HepG2 (cell line): ENCODE measurements at regions not wholly inside any gene's neighbourhood (a gene's known extent, or its start where the extent isn't known, plus 50 kb on each side); places are given as distances from the start of the nearest gene placed in this dataset.

ENCODE experiments used
- ARNTL ChIP-seq: sonication (generic); formaldehyde crosslinking; IDR thresholded peaks from 2 replicates; pipeline ENCODE4 v1.4.0; 2020; ENCODE audit warnings: mild to moderate bottlenecking, missing genetic modification reagents
- CBX2 ChIP-seq, 2 experiments: fragments of 200-600 bp in 1 of 2; sonication (generic); formaldehyde crosslinking in 1 of 2; IDR thresholded peaks; 2 replicates each; pipeline versions ENCODE4 v1.7.0 to v1.8.1; 2018 to 2022; ENCODE audit warnings: low read depth in 2 of 2, low read length in 1 of 2, mild to moderate bottlenecking in 1 of 2, missing genetic modification reagents in 1 of 2
- HDAC2 ChIP-seq: sonication (generic); formaldehyde crosslinking; IDR thresholded peaks from 2 replicates; pipeline ENCODE4 v1.4.0; 2020; ENCODE audit warnings: missing genetic modification reagents
- KAT8 ChIP-seq: IDR thresholded peaks from 2 replicates; pipeline ENCODE4 v1.6.1; 2016; ENCODE audit warnings: missing genetic modification reagents, missing compliant biosample characterization
- KLF12 ChIP-seq: sonication (generic); formaldehyde crosslinking; IDR thresholded peaks from 2 replicates; pipeline ENCODE4 v1.4.0; 2020; ENCODE audit warnings: missing genetic modification reagents, borderline replicate concordance
- LCORL ChIP-seq, 2 experiments: fragments of 450-650 bp in 1 of 2; sonication (generic) in 1 of 2; formaldehyde crosslinking in 1 of 2; IDR thresholded peaks; 2 replicates each; pipeline versions ENCODE4 v1.5.0 to v1.6.1; 2017 to 2020; ENCODE audit warnings: antibody characterized with exemption in 1 of 2, missing genetic modification reagents in 1 of 2
- MIXL1 ChIP-seq: IDR thresholded peaks from 2 replicates; pipeline ENCODE4 v1.6.1; 2016
- NCOA2 ChIP-seq: sonication (generic); formaldehyde crosslinking; IDR thresholded peaks from 2 replicates; pipeline ENCODE4 v1.8.0; 2022; ENCODE audit warnings: inconsistent platforms
- NR2C2 ChIP-seq: sonication (generic); formaldehyde crosslinking; IDR thresholded peaks from 2 replicates; pipeline ENCODE4 v1.4.0; 2020; ENCODE audit warnings: missing genetic modification reagents, mild to moderate bottlenecking, moderate library complexity, borderline replicate concordance
- NR2F6 ChIP-seq, 2 experiments: IDR thresholded peaks; 2 replicates each; pipeline ENCODE4 v1.6.1; 2016; ENCODE audit warnings: antibody characterized with exemption in 1 of 2, mild to moderate bottlenecking in 1 of 2
- RXRB ChIP-seq: IDR thresholded peaks from 2 replicates; pipeline ENCODE4 v1.6.1; 2016; ENCODE audit warnings: borderline replicate concordance, missing genetic modification reagents, missing compliant biosample characterization
- SAP130 ChIP-seq: IDR thresholded peaks from 2 replicates; pipeline ENCODE4 v1.6.1; 2016; ENCODE audit warnings: low read depth
- SMAD9 ChIP-seq: sonication (generic); formaldehyde crosslinking; IDR thresholded peaks from 2 replicates; pipeline ENCODE4 v1.5.1; 2020; ENCODE audit warnings: mild to moderate bottlenecking, missing genetic modification reagents
- SOX5 ChIP-seq: IDR thresholded peaks from 2 replicates; pipeline ENCODE4 v1.6.1; 2016; ENCODE audit warnings: borderline replicate concordance
- WIZ ChIP-seq: sonication (generic); formaldehyde crosslinking; IDR thresholded peaks from 2 replicates; pipeline ENCODE4 v1.5.1; 2020; ENCODE audit warnings: mild to moderate bottlenecking, missing genetic modification reagents
- ZNF230 ChIP-seq: sonication (generic); formaldehyde crosslinking; IDR thresholded peaks from 2 replicates; pipeline ENCODE4 v1.4.0; 2020; ENCODE audit warnings: mild to moderate bottlenecking, missing genetic modification reagents
- ZNF619 ChIP-seq: sonication (generic); formaldehyde crosslinking; IDR thresholded peaks from 2 replicates; pipeline ENCODE4 v1.4.0; 2020; ENCODE audit warnings: mild to moderate bottlenecking, missing genetic modification reagents
- ZNF644 ChIP-seq: IDR thresholded peaks from 2 replicates; pipeline ENCODE4 v1.6.1; 2016; ENCODE audit warnings: low read depth
- TF ChIP-seq, protein P1 (sequence below): sonication (generic); formaldehyde crosslinking; IDR thresholded peaks from 2 replicates; pipeline ENCODE4 v1.4.0; 2020; ENCODE audit warnings: missing genetic modification reagents
- TF ChIP-seq, protein P2 (sequence below): IDR thresholded peaks from 2 replicates; pipeline ENCODE4 v1.4.0; 2020; ENCODE audit warnings: mild to moderate bottlenecking, missing genetic modification reagents
- TF ChIP-seq, protein P3 (sequence below): sonication (generic); formaldehyde crosslinking; IDR thresholded peaks from 2 replicates; pipeline ENCODE4 v1.8.1; 2023; ENCODE audit warnings: mild to moderate bottlenecking, moderate library complexity, missing genetic modification reagents

DNA sequence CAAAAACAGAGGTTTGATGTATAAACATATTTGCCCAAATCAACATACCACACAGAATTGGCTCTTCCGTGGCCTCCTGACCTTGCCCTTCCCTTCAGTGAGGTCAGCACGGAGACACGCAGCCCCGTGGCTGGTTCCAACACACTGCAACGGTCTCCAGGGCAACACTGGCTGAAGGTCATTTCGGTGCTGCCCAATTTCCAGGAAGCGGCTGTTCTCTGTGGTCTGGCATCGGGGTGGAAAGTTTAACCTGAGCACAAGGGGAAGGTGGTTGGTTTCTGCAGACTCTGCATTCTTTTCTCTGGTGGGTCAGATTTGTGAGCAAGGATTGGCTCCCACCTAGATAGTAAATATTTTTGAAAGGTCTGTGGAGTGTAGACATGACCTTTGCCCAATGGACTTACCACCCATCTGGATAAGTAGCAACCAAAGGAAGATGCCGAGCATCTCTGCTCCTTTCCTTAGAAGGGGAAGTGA lies 177.6 kb upstream of the PHACTR1 start (continued):
- TF ChIP-seq, protein P1, sequence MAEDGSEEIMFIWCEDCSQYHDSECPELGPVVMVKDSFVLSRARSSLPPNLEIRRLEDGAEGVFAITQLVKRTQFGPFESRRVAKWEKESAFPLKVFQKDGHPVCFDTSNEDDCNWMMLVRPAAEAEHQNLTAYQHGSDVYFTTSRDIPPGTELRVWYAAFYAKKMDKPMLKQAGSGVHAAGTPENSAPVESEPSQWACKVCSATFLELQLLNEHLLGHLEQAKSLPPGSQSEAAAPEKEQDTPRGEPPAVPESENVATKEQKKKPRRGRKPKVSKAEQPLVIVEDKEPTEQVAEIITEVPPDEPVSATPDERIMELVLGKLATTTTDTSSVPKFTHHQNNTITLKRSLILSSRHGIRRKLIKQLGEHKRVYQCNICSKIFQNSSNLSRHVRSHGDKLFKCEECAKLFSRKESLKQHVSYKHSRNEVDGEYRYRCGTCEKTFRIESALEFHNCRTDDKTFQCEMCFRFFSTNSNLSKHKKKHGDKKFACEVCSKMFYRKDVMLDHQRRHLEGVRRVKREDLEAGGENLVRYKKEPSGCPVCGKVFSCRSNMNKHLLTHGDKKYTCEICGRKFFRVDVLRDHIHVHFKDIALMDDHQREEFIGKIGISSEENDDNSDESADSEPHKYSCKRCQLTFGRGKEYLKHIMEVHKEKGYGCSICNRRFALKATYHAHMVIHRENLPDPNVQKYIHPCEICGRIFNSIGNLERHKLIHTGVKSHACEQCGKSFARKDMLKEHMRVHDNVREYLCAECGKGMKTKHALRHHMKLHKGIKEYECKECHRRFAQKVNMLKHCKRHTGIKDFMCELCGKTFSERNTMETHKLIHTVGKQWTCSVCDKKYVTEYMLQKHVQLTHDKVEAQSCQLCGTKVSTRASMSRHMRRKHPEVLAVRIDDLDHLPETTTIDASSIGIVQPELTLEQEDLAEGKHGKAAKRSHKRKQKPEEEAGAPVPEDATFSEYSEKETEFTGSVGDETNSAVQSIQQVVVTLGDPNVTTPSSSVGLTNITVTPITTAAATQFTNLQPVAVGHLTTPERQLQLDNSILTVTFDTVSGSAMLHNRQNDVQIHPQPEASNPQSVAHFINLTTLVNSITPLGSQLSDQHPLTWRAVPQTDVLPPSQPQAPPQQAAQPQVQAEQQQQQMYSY (CRISPR knock-in tag) = no peak
- TF ChIP-seq, protein P2, sequence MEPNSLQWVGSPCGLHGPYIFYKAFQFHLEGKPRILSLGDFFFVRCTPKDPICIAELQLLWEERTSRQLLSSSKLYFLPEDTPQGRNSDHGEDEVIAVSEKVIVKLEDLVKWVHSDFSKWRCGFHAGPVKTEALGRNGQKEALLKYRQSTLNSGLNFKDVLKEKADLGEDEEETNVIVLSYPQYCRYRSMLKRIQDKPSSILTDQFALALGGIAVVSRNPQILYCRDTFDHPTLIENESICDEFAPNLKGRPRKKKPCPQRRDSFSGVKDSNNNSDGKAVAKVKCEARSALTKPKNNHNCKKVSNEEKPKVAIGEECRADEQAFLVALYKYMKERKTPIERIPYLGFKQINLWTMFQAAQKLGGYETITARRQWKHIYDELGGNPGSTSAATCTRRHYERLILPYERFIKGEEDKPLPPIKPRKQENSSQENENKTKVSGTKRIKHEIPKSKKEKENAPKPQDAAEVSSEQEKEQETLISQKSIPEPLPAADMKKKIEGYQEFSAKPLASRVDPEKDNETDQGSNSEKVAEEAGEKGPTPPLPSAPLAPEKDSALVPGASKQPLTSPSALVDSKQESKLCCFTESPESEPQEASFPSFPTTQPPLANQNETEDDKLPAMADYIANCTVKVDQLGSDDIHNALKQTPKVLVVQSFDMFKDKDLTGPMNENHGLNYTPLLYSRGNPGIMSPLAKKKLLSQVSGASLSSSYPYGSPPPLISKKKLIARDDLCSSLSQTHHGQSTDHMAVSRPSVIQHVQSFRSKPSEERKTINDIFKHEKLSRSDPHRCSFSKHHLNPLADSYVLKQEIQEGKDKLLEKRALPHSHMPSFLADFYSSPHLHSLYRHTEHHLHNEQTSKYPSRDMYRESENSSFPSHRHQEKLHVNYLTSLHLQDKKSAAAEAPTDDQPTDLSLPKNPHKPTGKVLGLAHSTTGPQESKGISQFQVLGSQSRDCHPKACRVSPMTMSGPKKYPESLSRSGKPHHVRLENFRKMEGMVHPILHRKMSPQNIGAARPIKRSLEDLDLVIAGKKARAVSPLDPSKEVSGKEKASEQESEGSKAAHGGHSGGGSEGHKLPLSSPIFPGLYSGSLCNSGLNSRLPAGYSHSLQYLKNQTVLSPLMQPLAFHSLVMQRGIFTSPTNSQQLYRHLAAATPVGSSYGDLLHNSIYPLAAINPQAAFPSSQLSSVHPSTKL (CRISPR knock-in tag) = peak; percentile 70
- TF ChIP-seq NCOA2 (peak; percentile 66), MIXL1 (CRISPR knock-in tag) (no peak), SOX5 (CRISPR knock-in tag) (0 out of 2 replicates have a peak, but pooled peaks have one; percentile 27), KLF12 (no peak), ZNF230 (CRISPR knock-in tag) (no peak), ZNF619 (CRISPR knock-in tag) (no peak), SAP130 (CRISPR knock-in tag) (peak; percentile 46; the same call in 1 of the 2 replicates), SMAD9 (CRISPR knock-in tag) (no peak), HDAC2 (CRISPR knock-in tag) (peak; percentile 72), LCORL (IDR thresholded peaks at IDR 0.05) (0 out of 2 replicates have a peak, but pooled peaks have one; percentile 53), LCORL (CRISPR knock-in tag; IDR thresholded peaks at IDR 0.05) (peak; percentile 46; the same call in 1 of the 2 replicates), NR2F6 (IDR thresholded peaks at IDR 0.05) (peak; percentile 83), NR2F6 (CRISPR knock-in tag; IDR thresholded peaks at IDR 0.05) (peak; percentile 93), NR2C2 (CRISPR knock-in tag) (peak; percentile 33; the same call in 1 of the 2 replicates), KAT8 (0 out of 2 replicates have a peak, but pooled peaks have one; percentile 20), ZNF644 (peak; percentile 74; the same call in 1 of the 2 replicates), ARNTL (0 out of 2 replicates have a peak, but pooled peaks have one; percentile 37), CBX2 (IDR thresholded peaks at IDR 0.05; ENCODE audit: low read depth, low read length) (no peak), CBX2 (CRISPR knock-in tag; IDR thresholded peaks at IDR 0.05; ENCODE audit: low read depth) (0 out of 2 replicates have a peak, but pooled peaks have one; percentile 43), RXRB (CRISPR knock-in tag) (peak; percentile 82), WIZ (CRISPR knock-in tag) (no peak)
- TF ChIP-seq, protein P3, sequence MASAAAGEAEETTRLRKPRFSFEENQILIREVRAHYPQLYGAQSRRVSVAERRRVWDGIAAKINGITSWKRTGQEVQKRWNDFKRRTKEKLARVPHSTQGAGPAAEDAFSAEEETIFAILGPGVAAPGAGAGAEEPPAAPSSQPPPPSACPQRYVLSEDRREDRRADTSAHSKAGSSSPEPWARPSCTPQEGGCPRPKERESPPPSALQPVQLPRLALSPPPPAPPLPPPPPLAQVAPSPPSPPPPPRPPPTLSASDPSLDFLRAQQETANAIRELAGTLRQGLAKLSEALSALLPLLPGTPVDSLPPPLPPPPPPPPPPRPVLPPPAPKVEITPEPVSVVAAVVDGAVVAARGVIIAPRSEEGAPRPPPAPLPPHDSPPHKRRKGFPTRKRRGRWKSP = 0 out of 2 replicates have a peak, but pooled peaks have one; percentile 40
